ENCODE measurements at regions not wholly inside any gene's neighbourhood (a gene's known extent, or its start where the extent isn't known, plus 50 kb on each side); places are given as distances from the start of the nearest gene placed in this dataset.

DNA sequence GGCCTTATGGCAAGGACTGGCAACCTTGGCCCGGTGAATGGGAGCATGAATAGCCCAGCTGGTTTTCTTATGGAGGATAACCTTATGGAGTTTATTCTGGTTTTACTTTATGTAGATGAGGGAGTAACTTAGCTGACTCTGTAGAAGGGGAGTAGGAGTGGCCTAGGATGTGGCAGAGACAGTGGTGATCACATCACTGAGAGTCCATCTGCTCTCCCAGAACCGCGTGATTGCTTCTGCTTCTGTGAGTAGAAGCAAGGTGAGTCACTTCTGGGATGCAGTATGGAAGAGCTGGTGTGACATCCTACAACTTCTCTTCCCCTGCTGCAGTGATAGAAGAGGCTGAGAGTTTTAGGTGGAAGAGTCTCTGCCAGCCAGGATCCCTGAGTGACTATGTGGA, 129.2 kb downstream of the RPS24 start:
- H3K4me3 ChIP-seq, result no peak overlapping the region
- H3K36me3 ChIP-seq, result no peaks in the 10 kb centered on the region
- H3K4me1 ChIP-seq, result no peaks in the 10 kb centered on the region
- no peak for TF ChIP-seq POLR2A (IDR thresholded peaks at IDR 0.05)
- TF ChIP-seq, protein P1, sequence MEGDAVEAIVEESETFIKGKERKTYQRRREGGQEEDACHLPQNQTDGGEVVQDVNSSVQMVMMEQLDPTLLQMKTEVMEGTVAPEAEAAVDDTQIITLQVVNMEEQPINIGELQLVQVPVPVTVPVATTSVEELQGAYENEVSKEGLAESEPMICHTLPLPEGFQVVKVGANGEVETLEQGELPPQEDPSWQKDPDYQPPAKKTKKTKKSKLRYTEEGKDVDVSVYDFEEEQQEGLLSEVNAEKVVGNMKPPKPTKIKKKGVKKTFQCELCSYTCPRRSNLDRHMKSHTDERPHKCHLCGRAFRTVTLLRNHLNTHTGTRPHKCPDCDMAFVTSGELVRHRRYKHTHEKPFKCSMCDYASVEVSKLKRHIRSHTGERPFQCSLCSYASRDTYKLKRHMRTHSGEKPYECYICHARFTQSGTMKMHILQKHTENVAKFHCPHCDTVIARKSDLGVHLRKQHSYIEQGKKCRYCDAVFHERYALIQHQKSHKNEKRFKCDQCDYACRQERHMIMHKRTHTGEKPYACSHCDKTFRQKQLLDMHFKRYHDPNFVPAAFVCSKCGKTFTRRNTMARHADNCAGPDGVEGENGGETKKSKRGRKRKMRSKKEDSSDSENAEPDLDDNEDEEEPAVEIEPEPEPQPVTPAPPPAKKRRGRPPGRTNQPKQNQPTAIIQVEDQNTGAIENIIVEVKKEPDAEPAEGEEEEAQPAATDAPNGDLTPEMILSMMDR (IDR thresholded peaks at IDR 0.05), result no peak
- TF ChIP-seq EP300 (IDR thresholded peaks at IDR 0.05), result no peak
- H3K27me3 ChIP-seq, result no peaks in the 10 kb centered on the region
- DNase-seq (ENCODE audit: low spot score in 2 of 2), result no peak
- no peak overlapping the region for H3K27ac ChIP-seq
- 96 to 100% methylated on average over 3 of the region's 3 CpGs for WGBS, 2 donors
- peaks cover 0 to 17% (median 0%) of the 10 kb centered on the region in 4 donors for H3K9me3 ChIP-seq

GRCh38 chr10:78164702-78165101, 131.0 kb downstream of the RPS24 start:
- 61 to 68% methylated on average over 16 of the region's 16 CpGs for WGBS, 2 donors
- no peaks in the 10 kb centered on the region for H3K27me3 ChIP-seq
- no peak for DNase-seq (ENCODE audit: low spot score in 2 of 2)
- no peaks in the 10 kb centered on the region for H3K36me3 ChIP-seq
- H3K4me3 ChIP-seq, result no peak overlapping the region
- H3K4me1 ChIP-seq, result no peaks in the 10 kb centered on the region
- peaks cover 0 to 17% (median 0%) of the 10 kb centered on the region in 4 donors for H3K9me3 ChIP-seq
- H3K27ac ChIP-seq, result no peak overlapping the region
- TF ChIP-seq POLR2A (IDR thresholded peaks at IDR 0.05) (no peak), EP300 (IDR thresholded peaks at IDR 0.05) (no peak)
- TF ChIP-seq, protein P1 (IDR thresholded peaks at IDR 0.05), result no peak

DNA sequence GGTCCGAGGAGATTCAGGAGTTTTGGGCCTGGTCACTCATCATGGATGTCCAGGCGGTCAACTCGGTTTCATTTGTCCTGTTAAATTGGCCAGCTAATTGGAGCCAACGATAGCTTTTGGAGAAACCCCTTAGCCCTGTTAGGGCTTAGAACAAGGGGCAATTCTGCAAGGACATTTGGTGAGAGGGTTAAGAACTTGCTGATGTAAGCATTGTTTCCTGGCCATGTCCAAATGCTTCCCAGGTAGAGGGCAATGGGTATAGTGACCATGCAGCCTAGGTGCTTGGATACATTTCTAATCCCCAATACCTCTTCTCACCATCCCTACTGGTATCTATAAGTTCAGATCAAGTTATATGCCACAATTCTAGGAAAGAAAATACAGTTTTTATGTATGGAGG, 131.5 kb downstream of the RPS24 start:
- H3K27me3 ChIP-seq, result no peaks in the 10 kb centered on the region
- no peak overlapping the region for H3K4me3 ChIP-seq
- DNase-seq (ENCODE audit: low spot score in 2 of 2), result no peak
- H3K4me1 ChIP-seq, result no peaks in the 10 kb centered on the region
- H3K36me3 ChIP-seq, result no peaks in the 10 kb centered on the region
- TF ChIP-seq EP300 (IDR thresholded peaks at IDR 0.05), result no peak
- no peak for TF ChIP-seq POLR2A (IDR thresholded peaks at IDR 0.05)
- TF ChIP-seq, protein P1 (IDR thresholded peaks at IDR 0.05), result no peak
- H3K9me3 ChIP-seq, result peaks cover 0 to 17% (median 0%) of the 10 kb centered on the region in 4 donors
- no peak overlapping the region for H3K27ac ChIP-seq
- 74 to 93% methylated on average over 4 of the region's 4 CpGs for WGBS, 2 donors

DNA sequence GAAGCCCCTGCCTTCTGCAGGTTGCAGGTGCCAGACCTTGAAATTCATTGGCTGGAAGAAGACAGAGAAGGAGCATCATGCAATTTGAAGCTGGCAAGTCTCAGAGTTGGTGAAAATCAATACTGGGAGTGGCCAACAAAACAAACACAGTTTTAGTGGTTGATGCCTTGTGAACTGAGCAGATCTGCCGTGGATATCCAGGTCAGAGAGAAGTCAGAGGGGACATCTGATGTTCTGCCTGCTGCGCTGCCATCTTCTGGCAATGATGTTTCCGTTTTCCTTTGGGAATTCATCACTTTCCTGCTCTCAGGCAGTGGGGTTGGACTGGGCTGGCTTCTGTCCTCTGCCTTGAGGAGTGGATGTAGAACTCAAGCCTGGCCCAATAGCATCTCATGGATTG, 132.0 kb downstream of the RPS24 start:
- H3K36me3 ChIP-seq, result no peaks in the 10 kb centered on the region

DNA sequence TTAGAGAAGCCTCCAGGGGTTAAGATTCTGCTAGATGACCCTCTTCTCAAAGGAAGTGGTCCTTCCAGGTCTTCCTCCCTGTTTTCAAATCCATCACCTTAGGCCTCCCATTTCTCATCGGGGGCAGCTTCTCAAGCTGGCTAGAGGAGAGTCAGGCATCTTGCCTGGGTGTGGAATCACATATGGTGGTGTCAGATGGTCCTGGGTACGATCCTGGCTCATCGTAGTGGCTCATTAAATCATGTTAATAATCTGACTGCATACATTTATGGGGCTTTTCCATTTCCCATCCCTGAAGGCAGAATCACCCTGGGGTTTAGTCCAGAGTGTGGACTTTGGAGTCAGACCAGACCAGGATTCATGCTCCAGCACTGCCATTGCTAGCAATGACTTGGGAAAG, 132.6 kb downstream of the RPS24 start:
- TF ChIP-seq POLR2A (IDR thresholded peaks at IDR 0.05) (no peak), EP300 (IDR thresholded peaks at IDR 0.05) (no peak)
- TF ChIP-seq, protein P1 (IDR thresholded peaks at IDR 0.05), result no peak
- Histone ChIP-seq H3K27me3 (no peaks in the 10 kb centered on the region), H3K36me3 (no peaks in the 10 kb centered on the region), H3K4me1 (no peaks in the 10 kb centered on the region), H3K27ac (no peak overlapping the region), H3K9me3 (peaks cover 0 to 17% (median 0%) of the 10 kb centered on the region in 4 donors), H3K4me3 (no peak overlapping the region)
- WGBS, 2 donors, result 88 to 93% methylated on average over 3 of the region's 3 CpGs
- no peak for DNase-seq (ENCODE audit: low spot score in 2 of 2)

More for the DNA sequence above, 132.0 kb downstream of the RPS24 start:
- no peak for DNase-seq (ENCODE audit: low spot score in 2 of 2)
- no peaks in the 10 kb centered on the region for H3K4me1 ChIP-seq
- H3K27me3 ChIP-seq, result no peaks in the 10 kb centered on the region
- TF ChIP-seq POLR2A (IDR thresholded peaks at IDR 0.05) (no peak), EP300 (IDR thresholded peaks at IDR 0.05) (no peak)
- TF ChIP-seq, protein P1 (IDR thresholded peaks at IDR 0.05), result no peak
- no peak overlapping the region for H3K4me3 ChIP-seq
- 63 to 75% methylated on average over 3 of the region's 3 CpGs for WGBS, 2 donors
- H3K9me3 ChIP-seq, result peaks cover 0 to 17% (median 0%) of the 10 kb centered on the region in 4 donors
- H3K27ac ChIP-seq, result no peak overlapping the region

Data from tibial nerve (tissue), 4 donors.